Fibroblast of skin of back (primary cell): ENCODE measurements at regions not wholly inside any gene's neighbourhood (a gene's known extent, or its start where the extent isn't known, plus 50 kb on each side); places are given as distances from the start of the nearest gene placed in this dataset.
"Not testable (repeated sequence)": the region's sequence is repeated elsewhere in the genome, so short reads cannot be mapped to it uniquely, and the experiment has no call there.

Source experiments
- DNase-seq: peaks from one replicate; pipeline ENCODE4 v3.0.0-alpha.2; 2013

DNA sequence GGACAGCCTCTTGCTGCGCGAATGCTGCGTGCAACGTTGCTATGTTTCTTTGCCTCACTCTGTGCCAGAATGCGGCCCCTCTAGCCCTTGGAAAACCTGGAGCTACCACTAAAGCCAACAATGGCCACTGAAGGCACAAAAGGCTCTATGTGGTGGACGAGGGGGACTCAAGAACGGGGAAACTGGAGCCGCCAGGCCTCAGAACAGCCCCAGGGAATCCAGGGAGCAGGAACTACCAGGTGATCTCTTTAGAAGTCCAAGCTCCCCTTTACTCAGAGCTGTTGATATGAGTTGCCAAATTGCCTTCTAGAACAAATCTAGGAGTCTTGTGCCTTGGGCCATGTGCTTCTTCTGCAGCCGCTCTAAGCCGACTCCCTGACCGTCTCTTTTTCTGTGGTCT, 113.8 kb upstream of the ERRFI1 start:
- no peak for DNase-seq

DNA sequence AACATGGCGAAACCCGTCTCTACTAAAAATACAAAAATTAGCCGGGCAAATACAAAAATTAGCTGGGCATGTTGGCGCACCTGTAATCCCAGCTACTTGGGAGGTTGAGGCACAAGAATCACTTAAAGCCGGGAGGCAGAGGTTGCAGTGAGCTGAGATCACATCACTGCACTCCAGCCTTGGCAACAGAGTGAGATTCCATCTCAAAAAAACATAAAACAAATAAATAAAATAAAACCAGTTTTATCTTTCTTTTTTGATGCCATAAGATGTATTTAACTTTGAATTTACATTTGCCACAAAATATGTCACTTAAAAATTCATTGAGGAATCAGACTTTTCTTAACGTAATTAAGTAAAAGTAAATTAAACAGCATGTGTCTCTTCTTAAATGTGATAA, 113.3 kb upstream of the ERRFI1 start:
- no peak for DNase-seq

DNA sequence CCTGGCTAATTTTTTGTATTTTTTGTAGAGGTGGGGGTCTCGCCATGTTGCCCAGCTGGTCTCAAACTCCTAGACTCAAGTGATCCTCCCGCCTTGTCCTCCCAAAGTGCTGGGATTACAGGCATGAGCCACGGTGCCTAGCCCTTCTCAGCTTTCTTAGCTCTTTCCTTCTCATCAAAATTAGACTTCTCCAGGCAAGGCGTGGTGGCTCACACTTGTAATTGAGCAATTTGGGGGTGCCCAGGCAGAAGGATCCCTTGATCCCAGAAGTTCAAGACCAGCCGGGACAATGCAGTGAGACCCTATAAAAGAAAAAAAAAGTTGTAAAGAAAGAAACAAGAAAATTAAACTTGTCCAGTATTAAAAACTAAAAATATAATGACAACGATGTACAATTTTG, 112.6 kb upstream of the ERRFI1 start:
- no peak for DNase-seq

DNA sequence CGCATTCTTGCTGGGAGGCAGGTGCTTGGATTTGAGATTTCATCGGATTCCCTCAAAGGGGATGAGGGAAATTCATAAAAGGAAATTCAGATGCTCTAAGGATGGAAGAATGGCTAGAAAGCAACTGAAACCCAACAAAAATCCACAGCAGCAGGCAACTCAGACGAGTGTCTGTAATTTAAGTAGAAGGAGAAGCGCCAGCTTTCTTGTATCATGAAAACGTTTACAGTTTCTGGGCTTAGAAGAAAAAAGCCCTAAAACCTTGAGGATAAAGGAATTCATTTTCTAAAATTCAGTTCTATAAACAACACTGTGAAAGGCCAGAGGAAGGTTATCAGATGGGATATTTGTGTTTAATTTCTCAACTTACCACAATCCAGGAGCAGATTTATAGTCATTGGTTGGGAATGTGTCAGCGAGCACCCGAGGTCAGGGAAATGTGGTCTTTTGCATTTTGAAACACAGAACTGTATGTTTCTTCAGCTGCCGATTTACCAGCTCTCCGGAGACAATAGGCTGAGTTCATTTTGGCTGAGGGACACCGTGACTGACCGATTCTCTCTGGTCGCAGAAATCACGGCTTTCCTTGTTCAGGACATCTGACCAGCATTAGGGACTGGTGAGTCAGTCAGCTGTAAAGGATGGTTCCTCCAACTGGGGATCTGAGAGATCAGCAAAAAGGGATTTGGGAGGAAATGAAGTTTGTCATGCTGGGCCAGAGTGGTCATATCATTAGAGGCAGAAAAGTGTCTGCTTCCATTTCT, 111.6 kb upstream of the ERRFI1 start:
- DNase-seq, result peak; percentile 94

DNA sequence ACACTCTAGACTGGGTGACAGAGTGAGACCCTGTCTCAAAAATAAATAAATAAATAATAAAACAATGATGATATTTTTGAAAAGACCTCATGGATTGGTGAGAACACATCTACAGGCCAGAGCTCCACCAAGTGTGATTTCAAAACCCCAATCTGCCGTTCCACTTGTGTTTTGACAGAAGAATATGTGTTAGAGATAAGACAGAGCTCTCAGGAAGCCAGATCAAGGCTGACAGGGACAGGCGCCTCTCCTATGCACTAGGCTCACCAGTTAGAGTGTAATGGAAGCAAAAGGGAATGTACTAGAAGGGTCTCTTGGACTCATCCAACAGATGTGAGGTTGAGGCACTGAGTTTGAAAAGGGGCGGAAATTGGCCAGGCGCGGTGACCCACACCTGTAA, 110.7 kb upstream of the ERRFI1 start:
- DNase-seq, result no peak

DNA sequence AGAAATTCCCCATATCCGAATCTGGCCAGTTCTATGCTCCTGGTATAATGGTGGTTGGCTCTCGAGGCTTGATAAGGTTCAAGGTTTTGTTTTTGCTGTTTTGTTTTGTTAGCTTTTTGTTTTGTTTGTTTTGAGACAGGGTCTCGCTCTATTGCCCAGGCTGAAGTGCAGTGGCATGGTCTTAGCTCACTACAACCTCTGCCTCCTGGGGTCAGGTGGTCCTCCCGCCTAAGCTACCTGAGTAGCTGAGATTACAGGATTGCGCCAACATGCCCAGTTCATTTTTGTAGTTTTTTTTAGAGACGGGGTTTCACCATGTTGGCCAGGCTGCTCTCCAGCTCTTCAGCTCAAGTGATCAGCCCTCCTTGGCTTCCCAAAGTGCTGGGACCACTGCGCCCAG, 109.1 kb upstream of the ERRFI1 start:
- DNase-seq, result no peak

DNA sequence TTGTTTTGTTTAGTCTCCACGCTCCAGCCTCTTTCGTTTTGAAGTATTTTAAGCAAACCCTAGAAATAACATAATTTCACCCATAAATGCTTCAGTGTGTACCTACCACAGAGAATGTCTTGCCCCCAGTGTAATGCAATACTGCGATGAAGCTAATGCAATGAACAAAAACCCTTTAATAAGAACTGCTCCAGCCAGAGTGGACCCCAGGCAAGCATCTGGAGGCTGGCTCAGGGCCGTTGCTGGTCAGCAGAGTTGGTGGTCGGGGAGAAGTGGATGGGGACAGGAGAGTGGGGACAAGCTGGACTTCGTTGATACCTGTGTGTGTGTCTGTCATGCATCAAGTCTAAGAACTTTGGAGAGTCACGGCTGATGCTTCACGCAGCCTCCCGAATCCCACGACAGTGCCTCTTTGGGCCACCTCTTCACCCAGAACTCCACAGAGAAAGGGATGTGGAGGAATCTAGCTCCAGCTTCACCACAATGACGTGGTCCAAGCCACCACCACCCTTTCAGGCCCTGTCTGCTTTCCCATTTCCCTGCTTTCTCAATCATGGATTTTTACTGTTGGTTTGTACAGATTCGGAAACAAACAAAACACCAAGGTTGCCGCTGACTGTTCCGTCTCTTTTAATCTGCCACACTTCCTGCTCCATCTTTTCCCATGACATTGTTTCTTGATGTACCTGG, 108.6 kb upstream of the ERRFI1 start:
- DNase-seq, result peak; percentile 30

DNA sequence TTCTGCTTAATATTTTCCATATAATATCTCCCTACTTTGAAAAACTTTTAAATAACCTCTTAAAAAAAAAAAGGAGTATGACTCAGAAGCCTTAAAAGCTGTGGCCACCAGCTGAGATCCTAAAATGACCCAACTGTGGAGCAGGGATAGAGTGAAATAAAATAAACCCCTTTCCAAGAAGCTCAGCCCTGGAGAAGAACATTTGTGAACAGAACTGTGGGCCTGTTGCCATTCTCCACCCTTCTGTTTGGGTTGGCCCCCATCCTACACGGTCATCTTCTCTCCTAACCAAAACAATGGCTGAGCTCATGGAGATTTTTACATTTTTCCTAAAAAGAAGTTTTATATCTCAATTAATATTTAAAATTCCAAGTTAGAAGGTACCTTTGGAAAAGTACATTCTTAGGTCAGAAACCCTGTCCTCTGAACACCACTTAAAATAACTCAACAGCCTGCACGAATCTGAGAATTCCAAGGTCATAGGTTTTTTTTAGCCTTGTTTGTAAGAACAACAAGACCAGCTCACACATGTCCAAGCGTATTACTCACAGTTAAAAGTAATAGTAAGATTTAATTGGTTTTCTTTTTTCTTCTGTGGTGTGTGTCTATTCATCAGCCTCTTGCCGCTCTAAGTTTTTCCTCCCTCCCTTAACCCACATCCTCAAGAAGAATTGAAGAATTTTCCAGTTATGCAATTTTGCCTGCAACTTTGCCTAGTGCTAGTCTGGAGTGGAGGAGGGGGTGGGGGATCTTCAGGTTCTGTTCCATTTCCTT, 107.7 kb upstream of the ERRFI1 start:
- peak; percentile 96 for DNase-seq

DNA sequence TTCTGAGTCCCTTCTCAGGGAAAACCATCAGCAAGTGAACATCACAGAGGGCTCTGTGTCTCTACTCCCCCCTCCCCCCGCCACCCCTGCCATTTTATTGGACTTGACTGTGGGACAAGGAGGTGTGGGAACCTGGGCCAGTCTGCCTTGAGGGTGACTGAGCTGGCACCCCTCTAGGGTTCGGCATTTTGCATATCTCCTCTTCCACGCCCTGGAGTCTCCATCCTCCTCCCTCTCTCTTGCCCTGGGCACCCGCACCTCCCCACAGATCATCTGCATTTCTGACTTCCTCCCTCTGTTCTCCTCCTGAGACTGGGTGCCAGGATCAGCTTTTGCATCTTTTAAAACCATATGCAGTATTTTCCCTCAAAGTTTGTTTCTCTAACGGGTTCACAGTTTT, 107.1 kb upstream of the ERRFI1 start:
- DNase-seq, result peak; percentile 65

DNA sequence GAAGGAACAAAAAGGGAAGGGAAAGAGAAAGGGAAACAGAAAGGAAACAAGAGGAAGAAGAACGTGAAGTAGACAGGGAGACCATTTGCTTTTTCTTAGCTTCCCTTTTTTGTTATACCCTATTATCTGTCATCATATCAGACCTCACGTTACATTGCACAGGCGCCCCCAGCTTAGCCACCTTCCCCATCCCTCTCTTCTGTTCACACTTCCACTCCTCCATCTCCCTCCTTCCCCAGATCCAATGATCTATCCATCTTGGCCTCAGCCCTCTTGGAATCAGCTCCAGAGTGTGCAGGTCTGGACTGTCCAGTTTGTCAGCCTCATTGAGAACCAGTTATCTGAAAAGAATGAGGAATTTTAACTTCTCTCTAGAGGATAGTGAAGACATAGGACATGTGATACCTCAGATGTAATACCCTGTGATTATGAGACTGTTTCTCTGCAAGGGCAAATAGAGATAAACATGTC, 101.1 kb upstream of the ERRFI1 start:
- no peak for DNase-seq

DNA sequence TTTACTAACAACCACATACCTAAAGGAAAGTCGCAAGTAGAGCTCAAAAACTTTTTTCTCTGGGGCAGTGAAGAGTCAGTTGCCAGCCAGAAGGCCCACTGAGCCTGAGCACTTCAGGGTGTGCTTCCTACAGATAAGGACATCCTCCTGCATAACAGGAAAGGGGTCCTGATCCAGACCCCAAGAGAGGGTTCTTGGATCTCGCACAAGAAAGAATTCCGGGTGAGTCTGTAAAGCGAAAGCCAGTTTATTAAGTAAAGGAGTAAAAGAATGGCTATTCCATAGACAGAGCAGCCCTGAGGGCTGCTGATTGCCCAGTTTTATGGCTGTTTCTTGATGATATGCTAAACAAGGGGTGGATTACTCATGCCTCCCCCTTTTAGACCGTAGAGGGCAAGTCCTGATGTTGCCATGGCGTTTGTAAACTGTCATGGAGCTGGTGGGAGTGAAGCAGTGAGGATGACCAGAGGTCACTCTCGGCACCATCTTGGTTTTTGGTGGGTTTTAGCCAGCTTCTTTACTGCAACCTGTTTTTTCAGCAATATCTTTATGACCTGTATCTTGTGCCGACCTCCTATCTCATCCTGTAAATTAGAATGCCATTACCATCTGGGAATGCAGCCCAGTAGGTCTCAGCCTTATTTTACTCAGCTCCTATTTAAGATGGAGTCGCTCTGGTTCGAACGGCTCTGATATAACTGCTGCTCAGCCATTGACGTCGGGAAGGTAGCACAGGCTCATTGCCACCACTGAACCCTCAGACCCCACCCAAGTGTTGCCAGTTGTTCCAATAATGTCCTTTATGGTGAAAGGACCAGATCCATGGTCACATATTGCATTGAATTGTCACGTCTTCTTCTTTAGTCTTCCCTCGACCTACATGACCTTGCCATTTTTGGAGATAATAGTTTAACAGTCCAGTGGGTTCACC, 96.6 kb upstream of the ERRFI1 start:
- peak; percentile 25 for DNase-seq

DNA sequence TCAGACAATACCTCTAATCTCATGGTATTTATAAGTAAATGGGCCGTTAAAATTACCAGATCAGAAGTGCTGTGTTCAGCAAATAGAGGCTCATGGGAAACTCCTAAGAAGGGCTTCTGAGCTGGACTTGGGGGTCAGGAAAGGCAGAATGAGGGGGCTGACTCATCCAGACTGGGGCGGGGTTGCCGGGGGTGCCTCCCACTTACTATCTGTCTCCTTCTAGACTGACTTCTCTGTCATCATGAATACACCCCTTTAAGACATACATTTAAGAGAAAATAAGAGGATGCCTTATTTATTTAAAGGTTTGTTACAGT, 96.0 kb upstream of the ERRFI1 start:
- peak; percentile 28 for DNase-seq

DNA sequence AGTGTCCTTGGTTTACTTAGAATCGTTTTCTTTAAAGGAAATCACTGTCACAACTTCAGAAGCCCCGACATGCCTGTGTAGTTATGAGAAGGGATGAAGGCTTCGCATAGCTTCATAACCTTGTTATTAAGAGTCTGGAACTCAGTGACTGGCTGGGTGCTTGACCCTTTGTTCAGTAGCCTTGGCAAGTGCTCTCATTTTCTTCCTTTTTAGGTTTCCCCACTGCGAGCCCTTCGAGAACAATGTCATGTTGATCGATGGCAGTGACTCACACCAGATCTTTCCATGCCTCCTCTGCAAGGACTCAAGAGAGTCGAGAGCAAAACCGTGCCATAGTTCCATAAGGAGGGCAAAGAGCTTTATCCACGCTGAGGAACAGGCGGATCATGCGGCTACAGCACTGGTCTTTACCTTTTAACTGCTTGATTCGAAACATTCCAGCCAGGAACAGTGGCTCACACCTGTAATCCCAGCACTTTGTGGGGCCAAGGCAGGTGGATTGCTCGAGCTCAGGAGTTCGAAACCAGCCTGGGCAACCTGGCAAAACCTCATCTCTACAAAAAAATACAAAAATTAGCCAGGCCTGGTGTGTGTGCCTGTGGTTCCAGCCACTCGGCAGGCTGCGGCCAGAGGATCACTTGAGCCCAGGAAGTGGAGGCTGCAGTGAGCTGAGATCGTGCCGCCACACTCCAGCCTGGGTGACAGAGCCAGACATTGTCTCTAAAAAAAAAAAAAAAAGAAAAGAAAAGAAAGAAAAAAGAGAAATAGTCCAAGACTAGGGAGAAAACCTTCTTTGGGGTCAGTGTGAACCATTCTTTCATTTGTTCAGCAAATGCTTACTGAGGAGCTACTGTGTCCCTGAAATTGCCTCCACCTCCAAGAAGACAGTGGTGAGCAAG, 95.4 kb upstream of the ERRFI1 start:
- peak; percentile 72 for DNase-seq

DNA sequence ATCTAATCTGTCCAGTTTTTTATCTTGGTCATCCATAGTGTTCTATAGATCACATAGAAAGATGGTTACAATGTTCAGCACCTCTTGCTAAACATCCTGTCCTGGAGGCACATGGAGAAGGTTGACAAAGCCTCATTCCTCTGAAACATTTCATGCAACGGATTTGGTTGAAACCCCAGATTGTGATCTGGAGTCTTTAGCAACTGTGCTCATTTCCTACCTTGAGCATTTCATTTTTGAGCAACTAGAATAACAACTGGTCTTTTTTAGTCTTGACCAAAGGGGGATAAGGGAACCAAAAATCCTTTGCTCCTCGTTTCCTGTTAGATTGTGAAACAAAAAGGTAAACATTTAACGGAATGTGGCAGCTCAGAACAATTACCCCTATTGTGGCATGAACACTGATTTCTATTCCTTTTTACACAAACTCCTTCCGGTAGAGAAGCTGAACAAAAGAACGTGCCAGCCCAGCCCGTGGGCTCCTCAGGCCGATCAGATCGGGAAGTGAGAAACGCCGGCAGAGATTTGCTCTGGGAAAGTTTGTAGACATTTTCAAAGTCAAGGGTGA, 94.7 kb upstream of the ERRFI1 start:
- DNase-seq, result no peak

DNA sequence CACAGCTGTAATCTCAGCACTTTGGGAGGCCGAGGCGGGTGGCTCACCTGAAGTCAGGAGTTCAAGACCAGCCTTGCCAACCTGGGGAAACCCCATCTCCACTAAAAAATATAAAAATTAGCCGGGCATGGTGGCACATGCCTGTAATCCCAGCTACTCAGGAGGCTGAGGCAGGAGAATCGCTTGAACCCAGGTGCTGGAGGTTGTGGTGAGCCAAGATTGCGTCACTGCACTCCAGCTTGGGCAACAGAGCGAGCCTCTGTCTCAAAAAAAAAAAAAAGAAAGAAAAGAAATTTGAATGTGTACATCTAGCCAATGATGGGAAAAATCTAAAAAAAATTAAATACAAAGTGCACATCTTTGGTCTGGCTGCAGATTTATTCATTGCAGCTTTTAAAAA, 92.6 kb upstream of the ERRFI1 start:
- not testable (repeated sequence) for DNase-seq

DNA sequence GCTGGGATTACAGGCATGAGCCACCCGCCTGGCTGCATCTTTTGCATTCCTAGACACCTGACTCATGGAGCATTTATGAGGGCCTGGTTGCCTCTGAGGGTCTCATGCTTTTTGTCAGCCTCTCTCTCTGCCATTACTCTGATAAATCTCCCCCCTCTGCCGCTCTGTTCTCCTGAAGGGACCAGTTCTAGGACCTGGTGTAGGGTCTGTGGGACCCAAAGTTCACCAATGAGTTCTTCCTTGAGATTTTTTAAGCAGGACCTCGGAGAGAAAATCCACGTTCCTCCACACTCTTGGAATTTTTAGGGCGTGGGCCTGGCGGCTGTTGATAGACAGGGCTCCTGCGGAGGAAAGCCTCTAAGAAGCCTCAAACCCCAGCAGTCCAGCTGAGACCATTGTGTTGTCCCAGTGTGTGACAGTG, 91.9 kb upstream of the ERRFI1 start:
- peak; percentile 64 for DNase-seq

DNA sequence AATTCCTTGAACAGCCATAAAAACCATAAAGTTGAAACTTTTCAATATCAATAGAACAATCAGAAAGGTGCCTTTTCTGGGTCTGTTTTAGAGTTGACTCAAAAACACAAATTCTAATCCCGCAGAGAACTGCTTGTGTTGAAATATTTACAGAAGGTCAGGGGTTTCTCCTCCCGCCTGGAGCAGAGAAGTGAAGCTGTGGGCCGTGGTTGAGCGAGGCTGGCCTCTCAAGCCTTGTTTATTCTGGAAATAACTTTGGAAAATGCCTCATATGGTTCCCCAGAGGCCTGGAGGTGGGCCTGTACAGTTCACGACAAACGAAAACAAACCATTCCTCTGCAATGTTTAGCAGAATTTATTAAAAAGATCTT, 90.8 kb upstream of the ERRFI1 start:
- DNase-seq, result peak; percentile 91

DNA sequence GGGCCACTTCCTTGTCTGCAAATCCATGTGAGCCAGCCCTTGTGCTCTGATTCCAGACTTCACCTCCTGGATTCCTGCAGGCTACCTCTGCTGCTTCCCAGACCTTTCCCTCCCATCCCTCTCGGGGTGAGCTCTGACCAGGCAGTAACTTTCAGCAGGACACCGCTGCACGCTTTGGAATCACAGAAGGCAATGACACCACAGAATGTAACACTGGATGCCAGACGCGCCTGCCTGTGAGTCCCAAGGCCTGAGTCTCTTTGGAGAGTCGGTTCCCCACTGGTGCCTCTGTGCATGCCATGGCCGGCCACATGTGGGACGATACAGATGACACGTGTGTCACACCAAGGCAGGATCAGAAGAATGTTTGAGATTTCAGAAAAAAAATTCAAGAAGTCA, 89.7 kb upstream of the ERRFI1 start:
- DNase-seq, result no peak

DNA sequence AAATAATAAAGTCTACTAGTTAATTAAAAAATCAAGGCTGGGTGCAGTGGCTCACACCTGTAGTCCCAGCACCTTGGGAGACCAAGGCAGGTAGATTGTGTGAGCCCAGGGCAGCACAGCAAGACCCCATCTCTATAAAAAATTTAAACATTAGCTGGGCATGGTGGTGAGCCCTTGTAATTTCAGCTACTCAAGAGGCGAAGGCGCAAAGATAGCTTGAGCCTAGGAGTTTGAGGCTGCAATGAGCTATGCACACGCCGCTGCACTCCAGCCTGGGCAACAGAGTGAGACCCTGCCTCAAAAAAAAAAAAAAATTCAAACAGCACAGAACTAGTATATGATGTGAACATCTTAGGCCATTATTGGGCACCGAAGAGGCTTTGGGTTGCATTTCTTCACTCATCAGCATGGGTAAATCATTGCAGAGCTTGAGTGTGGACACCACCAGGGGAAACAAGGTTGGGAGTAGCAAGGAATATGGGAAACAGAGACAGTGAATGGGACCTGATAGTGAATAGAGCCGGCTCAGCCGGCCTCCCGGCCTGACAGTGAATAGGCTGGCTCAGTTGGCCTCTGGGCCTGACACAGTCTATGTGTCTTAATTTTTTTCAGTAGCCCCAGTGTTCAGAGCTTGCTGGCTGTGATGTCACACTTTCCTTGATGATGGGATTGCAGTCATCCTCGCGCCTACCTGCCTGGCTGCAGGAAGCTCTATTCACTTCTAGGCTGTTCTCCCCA, 89.1 kb upstream of the ERRFI1 start:
- no peak for DNase-seq
